H1 (cell line): ENCODE measurements at regions not wholly inside any gene's neighbourhood (a gene's known extent, or its start where the extent isn't known, plus 50 kb on each side); places are given as distances from the start of the nearest gene placed in this dataset.

ENCODE experiments used
- CTCF ChIA-PET: fragments of 300-600 bp; sonication (Branson Sonifier 250); formaldehyde crosslinking; loops from one replicate; lab custom pipeline; 2021; ENCODE audit not compliant: partially characterized antibody; lab: Charles Lee
- POLR2A ChIA-PET: fragments of 300-600 bp; sonication (Branson Sonifier 250); formaldehyde crosslinking; loops from one replicate; lab custom pipeline; 2021; ENCODE audit warnings: inconsistent platforms; ENCODE audit not compliant: partially characterized antibody; lab: Charles Lee
- DNase-seq, 2 experiments: peaks; one replicate each; pipeline versions ENCODE4 v3.0.0 to v3.0.0-alpha.2; 2010 to 2022; ENCODE audit warnings: low spot score in 2 of 2, low read depth in 1 of 2, mixed read lengths in 1 of 2
- FAIRE-seq: peaks from 2 replicates; lab custom pipeline; 2011; peaks lifted over from hg19 to GRCh38; lab: Jason Lieb, UNC
- H2AFZ ChIP-seq: 2 replicates; pipeline ENCODE4 v1.8.1; 2012; ENCODE audit warnings: low read length, inconsistent platforms
- H2AK5ac ChIP-seq: 2 replicates; pipeline ENCODE4 v1.6.1; 2013; ENCODE audit warnings: low read depth, low read length
- H2BK120ac ChIP-seq: replicated peaks from 2 replicates; pipeline ENCODE3; 2013; ENCODE audit warnings: low read depth, low read length, inconsistent platforms
- H2BK12ac ChIP-seq: 2 replicates; pipeline ENCODE4 v1.6.1; 2013; ENCODE audit warnings: low read depth, low read length
- H2BK15ac ChIP-seq: 2 replicates; pipeline ENCODE4 v1.6.1; 2013; ENCODE audit warnings: low read length
- H2BK20ac ChIP-seq: 2 replicates; pipeline ENCODE4 v1.6.1; 2013; ENCODE audit warnings: low read length
- H2BK5ac ChIP-seq: 2 replicates; pipeline ENCODE4 v1.6.1; 2013; ENCODE audit warnings: low read depth, low read length
- H3K14ac ChIP-seq: 2 replicates; pipeline ENCODE4 v1.6.1; 2013; ENCODE audit warnings: inconsistent platforms; ENCODE audit not compliant: insufficient read length
- H3K18ac ChIP-seq: 2 replicates; pipeline ENCODE4 v1.6.1; 2013; ENCODE audit warnings: low read length; ENCODE audit errors: extremely low read depth
- H3K23ac ChIP-seq: 2 replicates; pipeline ENCODE4 v1.6.1; 2013; ENCODE audit warnings: inconsistent platforms; ENCODE audit not compliant: insufficient read length
- H3K23me2 ChIP-seq: 2 replicates; pipeline ENCODE4 v1.6.1; 2013; ENCODE audit warnings: low read depth, low read length
- H3K27ac ChIP-seq: 2 replicates; pipeline ENCODE4 v1.6.1; 2011; ENCODE audit warnings: low read depth, low read length, inconsistent platforms
- H3K27me3 ChIP-seq, 4 experiments: replicated peaks in 1 of 4; 1 replicate in 1 of 4; 2 replicates in 3 of 4; pipeline versions ENCODE4 v1.6.1 to v1.8.1; 2011 to 2013; ENCODE audit warnings: low read length in 3 of 4, mild to moderate bottlenecking in 3 of 4, inconsistent platforms in 2 of 4, mixed read lengths in 2 of 4, moderate library complexity in 1 of 4; ENCODE audit not compliant: control insufficient read depth in 3 of 4, insufficient read depth in 3 of 4; ENCODE audit errors: extremely low read depth in 1 of 4
- H3K36me3 ChIP-seq, 4 experiments: 2 replicates each; pipeline versions ENCODE4 v1.6.1 to v1.8.1; 2011 to 2013; ENCODE audit warnings: mild to moderate bottlenecking in 4 of 4, low read length in 3 of 4, moderate library complexity in 2 of 4, control low read depth in 1 of 4, inconsistent platforms in 1 of 4; ENCODE audit not compliant: insufficient read depth in 4 of 4, control insufficient read depth in 2 of 4
- H3K4ac ChIP-seq: replicated peaks from 2 replicates; pipeline ENCODE3; 2013; ENCODE audit warnings: low read length, low read depth, mixed read lengths, inconsistent platforms; ENCODE audit not compliant: insufficient read length
- H3K4me1 ChIP-seq, 4 experiments: replicated peaks in 1 of 4; 1 replicate in 1 of 4; 2 replicates in 3 of 4; pipeline versions ENCODE4 v1.6.1 to v1.8.1; 2011 to 2013; ENCODE audit warnings: low read length in 3 of 4, inconsistent platforms in 2 of 4, mixed read lengths in 1 of 4; ENCODE audit not compliant: insufficient read depth in 4 of 4, control insufficient read depth in 3 of 4
- H3K4me2 ChIP-seq, 2 experiments: 2 replicates each; pipeline versions ENCODE4 v1.6.1 to v1.8.1; 2011 to 2013; ENCODE audit warnings: low read depth in 2 of 2, low read length in 2 of 2, control low read depth in 1 of 2, inconsistent platforms in 1 of 2, mild to moderate bottlenecking in 1 of 2; ENCODE audit not compliant: insufficient read depth in 1 of 2
- H3K4me3 ChIP-seq, 4 experiments: fragments of 200-600, 300-600 bp in 1 of 4; sonication (generic), shearing (Covaris generic), sonication (Bioruptor Twin) in 1 of 4; 2 replicates each; pipeline versions ENCODE4 v1.5.1 to v1.8.1; 2011 to 2016; ENCODE audit warnings: low read length in 4 of 4, low read depth in 3 of 4, control low read depth in 2 of 4, inconsistent platforms in 2 of 4, mild to moderate bottlenecking in 2 of 4, mixed read lengths in 1 of 4, moderate library complexity in 1 of 4; ENCODE audit not compliant: insufficient read depth in 2 of 4; ENCODE audit errors: extremely low read depth in 1 of 4
- H3K56ac ChIP-seq: replicated peaks from 2 replicates; pipeline ENCODE3; 2013; ENCODE audit warnings: low read depth, mild to moderate bottlenecking, mixed read lengths, low read length, inconsistent platforms; ENCODE audit not compliant: insufficient read length
- H3K79me1 ChIP-seq: 2 replicates; pipeline ENCODE4 v1.6.1; 2013; ENCODE audit warnings: low read depth, low read length, control low read depth
- H3K79me2 ChIP-seq, 2 experiments: 2 replicates each; pipeline versions ENCODE4 v1.6.1 to v1.8.1; 2012 to 2013; ENCODE audit warnings: low read length in 2 of 2, mild to moderate bottlenecking in 2 of 2, inconsistent platforms in 1 of 2; ENCODE audit not compliant: insufficient read depth in 2 of 2, control insufficient read depth in 1 of 2
- H3K9ac ChIP-seq, 4 experiments: replicated peaks in 1 of 4; 1 replicate in 1 of 4; 2 replicates in 3 of 4; pipeline versions ENCODE4 v1.6.1 to v1.8.1; 2011 to 2013; ENCODE audit warnings: low read depth in 3 of 4, low read length in 3 of 4, control low read depth in 2 of 4, mild to moderate bottlenecking in 2 of 4, moderate library complexity in 2 of 4, inconsistent platforms in 1 of 4; ENCODE audit errors: extremely low read depth in 1 of 4
- H3K9me3 ChIP-seq, 2 experiments: 2 replicates each; pipeline versions ENCODE4 v1.6.1 to v1.8.1; 2012 to 2013; ENCODE audit warnings: mild to moderate bottlenecking in 2 of 2, moderate library complexity in 2 of 2, control low read depth in 1 of 2, inconsistent platforms in 1 of 2, low read depth in 1 of 2, low read length in 1 of 2, mixed read lengths in 1 of 2; ENCODE audit not compliant: insufficient read depth in 2 of 2
- H4K20me1 ChIP-seq, 2 experiments: replicated peaks in 1 of 2; 2 replicates each; pipeline versions ENCODE3 to v1.8.1; 2011 to 2013; ENCODE audit warnings: inconsistent platforms in 2 of 2, low read length in 2 of 2, mild to moderate bottlenecking in 1 of 2; ENCODE audit not compliant: insufficient read depth in 2 of 2, control insufficient read depth in 1 of 2
- H4K5ac ChIP-seq: 2 replicates; pipeline ENCODE4 v1.6.1; 2013; ENCODE audit warnings: low read length, low read depth, mixed read lengths, inconsistent platforms; ENCODE audit not compliant: insufficient read length
- H4K8ac ChIP-seq: 2 replicates; pipeline ENCODE4 v1.8.0; 2013; ENCODE audit warnings: mild to moderate bottlenecking, moderate library complexity, low read length, inconsistent platforms; ENCODE audit not compliant: insufficient read depth; ENCODE audit errors: extremely low read depth
- H4K91ac ChIP-seq: replicated peaks from 2 replicates; pipeline ENCODE3; 2013; ENCODE audit warnings: low read length, mixed read lengths, inconsistent platforms; ENCODE audit not compliant: insufficient read length
- ATF2 ChIP-seq: IDR thresholded peaks from 2 replicates; pipeline ENCODE4 v1.6.1; 2012; ENCODE audit warnings: low read length, inconsistent platforms
- BRCA1 ChIP-seq: IDR thresholded peaks from 2 replicates; pipeline ENCODE4 v1.6.1; 2012; ENCODE audit warnings: low read depth, low read length, improper control_type of control experiment
- EP300 ChIP-seq, 2 experiments: IDR thresholded peaks; 1 replicate in 1 of 2; 2 replicates in 1 of 2; pipeline ENCODE4 v1.6.1; 2011 to 2012; ENCODE audit warnings: low read depth in 2 of 2, low read length in 2 of 2, mild to moderate bottlenecking in 2 of 2, borderline replicate concordance in 1 of 2, inconsistent platforms in 1 of 2, moderate library complexity in 1 of 2
- MAFK ChIP-seq: IDR thresholded peaks from 2 replicates; pipeline ENCODE4 v1.6.1; 2012; ENCODE audit warnings: low read depth, mild to moderate bottlenecking, improper control_type of control experiment, low read length
- NRF1 ChIP-seq: IDR thresholded peaks from 2 replicates; pipeline ENCODE4 v1.6.1; 2011; ENCODE audit warnings: mild to moderate bottlenecking, low read depth, low read length, improper control_type of control experiment
- RFX5 ChIP-seq: IDR thresholded peaks from 2 replicates; pipeline ENCODE4 v1.6.1; 2011; ENCODE audit warnings: low read depth, low read length, improper control_type of control experiment, borderline replicate concordance
- RNF2 ChIP-seq: fragments of 200-900, 300-1000 bp; sonication (generic); IDR thresholded peaks from 2 replicates; pipeline ENCODE4 v1.7.1; 2016; ENCODE audit warnings: borderline replicate concordance, low read depth, mild to moderate bottlenecking, antibody characterized with exemption, low read length; ENCODE audit not compliant: poor library complexity, severe bottlenecking; ENCODE audit errors: missing control alignments
- TAF1 ChIP-seq: IDR thresholded peaks from 2 replicates; pipeline ENCODE4 v1.6.1; 2011; ENCODE audit warnings: mild to moderate bottlenecking, low read depth, low read length
- WGBS, 2 experiments: shearing (Covaris generic) in 1 of 2; methylation state at CpG; one replicate each; pipeline versions ENCODE4 v1.1.6 to v1.1.7; 2013 to 2015; ENCODE audit warnings: low lambda C conversion rate in 2 of 2, mixed read lengths in 2 of 2, inconsistent platforms in 1 of 2, low coverage in 1 of 2, missing lambda C conversion rate in 1 of 2; ENCODE audit not compliant: insufficient replicate concordance in 2 of 2, insufficient coverage in 1 of 2, insufficient read length in 1 of 2; ENCODE audit errors: extremely low coverage in 1 of 2, missing lambda C conversion rate in 1 of 2; 5-methylcytosine and 5-hydroxymethylcytosine counted together

- no peaks in the 10 kb centered on the region for H3K79me2 ChIP-seq
Measured at GRCh38 chr15:72966641-72967040, 85.6 kb upstream of the NEO1 start.

More at GRCh38 chr15:72966641-72967040, 85.6 kb upstream of the NEO1 start:
- no peak overlapping the region for H3K4me3 ChIP-seq
- H2AK5ac ChIP-seq, result no peak overlapping the region
- no peaks in the 10 kb centered on the region for H4K20me1 ChIP-seq
- no peak overlapping the region for H2BK12ac ChIP-seq
- no peak overlapping the region for H3K18ac ChIP-seq
- H2BK5ac ChIP-seq, result no peak overlapping the region
- H3K4ac ChIP-seq, result no peak overlapping the region
- no peak overlapping the region for H2AFZ ChIP-seq
- no peak overlapping the region for H2BK15ac ChIP-seq
- WGBS, 2 experiments, result 95% methylated on average over 5 of the region's 5 CpGs; no CpG with 5 or more reads in 1 of the 2 experiments
- H3K27ac ChIP-seq, result no peak overlapping the region
- H3K27me3 ChIP-seq, result no peaks in the 10 kb centered on the region
- no peak overlapping the region for H3K56ac ChIP-seq
- POLR2A ChIA-PET, result no interaction called here
- no peak overlapping the region for H3K9ac ChIP-seq
- H4K8ac ChIP-seq, result no peak overlapping the region
- no peak for TF ChIP-seq NRF1
- no peak for TF ChIP-seq EP300 (IDR thresholded peaks at IDR 0.05; ENCODE audit: borderline replicate concordance in 1 of 2, low read depth in 2 of 2, low read length in 2 of 2)
- no peak for TF ChIP-seq BRCA1
- TF ChIP-seq RNF2, result no peak
- TF ChIP-seq TAF1, result no peak
- no peak for TF ChIP-seq RFX5
- TF ChIP-seq ATF2, result no peak
- no peak for TF ChIP-seq MAFK
- H3K4me2 ChIP-seq, result no peak overlapping the region
- H3K9me3 ChIP-seq, result peaks cover 3 to 7% of the 10 kb centered on the region in 2 experiments; a peak in 3 of 4 replicates
- H4K5ac ChIP-seq, result no peak overlapping the region
- H2BK20ac ChIP-seq, result no peak overlapping the region
- FAIRE-seq (no peak), DNase-seq (no peak)
- H4K91ac ChIP-seq, result no peak overlapping the region
- no peaks in the 10 kb centered on the region for H3K23me2 ChIP-seq
- no peak overlapping the region for H3K14ac ChIP-seq
- H2BK120ac ChIP-seq, result no peak overlapping the region
- no peaks in the 10 kb centered on the region for H3K79me1 ChIP-seq
- CTCF ChIA-PET, result interaction anchor here (0.6 to 1.1 kb wide), 2 partner anchors 48 to 283 kb away, joined by 3 read pairs; no protein-coding TSS in a partner anchor
- H3K4me1 ChIP-seq, result peaks cover 0 to 3% (median under 1%) of the 10 kb centered on the region in 4 experiments; a peak in 1 of 7 replicates
- no peaks in the 10 kb centered on the region for H3K36me3 ChIP-seq
- no peak overlapping the region for H3K23ac ChIP-seq
